HEK293 (cell line): ENCODE measurements at regions not wholly inside any gene's neighbourhood (a gene's known extent, or its start where the extent isn't known, plus 50 kb on each side); places are given as distances from the start of the nearest gene placed in this dataset.

ENCODE experiments used
- CTCF ChIA-PET: fragments of 350-600 bp; formaldehyde crosslinking; extraction: SDS; loops from one replicate; lab custom pipeline; 2021; ENCODE audit warnings: antibody characterized with exemption; lab: Yijun Ruan, JAX
- POLR2A ChIA-PET: fragments of 300-600 bp; formaldehyde crosslinking; extraction: SDS; loops from one replicate; lab custom pipeline; 2020; ENCODE audit warnings: antibody characterized with exemption, inconsistent platforms; lab: Yijun Ruan, JAX
- H3K27ac ChIP-seq: fragments of 200-500 bp; sonication (Bioruptor generic); 2 replicates; pipeline ENCODE4 v1.5.1; 2014; ENCODE audit warnings: low read depth, low read length, control low read depth, inconsistent platforms; ENCODE audit errors: extremely low read depth
- H3K36me3 ChIP-seq, 2 experiments: fragments of 200-500 bp in 1 of 2; sonication (Bioruptor generic) in 1 of 2; 1 replicate in 1 of 2; 2 replicates in 1 of 2; pipeline ENCODE4 v1.5.1; 2014 to 2017; ENCODE audit warnings: inconsistent platforms in 2 of 2, low read length in 2 of 2; ENCODE audit not compliant: control insufficient read depth in 2 of 2, insufficient read depth in 1 of 2
- H3K4me1 ChIP-seq: fragments of 200-500 bp; sonication (Bioruptor generic); 2 replicates; pipeline ENCODE4 v1.5.1; 2014; ENCODE audit warnings: mild to moderate bottlenecking, low read length, inconsistent platforms; ENCODE audit not compliant: control insufficient read depth, insufficient read depth
- H3K4me3 ChIP-seq: 2 replicates; pipeline ENCODE4 v1.5.1; 2011; ENCODE audit warnings: low read depth, mild to moderate bottlenecking, control low read depth, low read length, moderate library complexity
- H3K9me3 ChIP-seq: fragments of 200-500 bp; sonication (Bioruptor generic); 2 replicates; pipeline ENCODE4 v1.5.1; 2014; ENCODE audit warnings: low read depth, low read length, inconsistent platforms; ENCODE audit not compliant: control insufficient read depth, insufficient read depth
- EGR2 ChIP-seq: fragments of 450-650 bp; formaldehyde crosslinking; IDR thresholded peaks from 2 replicates; pipeline ENCODE4 v1.5.1; 2016; ENCODE audit warnings: low read depth, missing biosample characterization, missing genetic modification characterization
- GFI1B ChIP-seq: fragments of 450-650 bp; formaldehyde crosslinking; IDR thresholded peaks from 2 replicates; pipeline ENCODE4 v1.5.1; 2016; ENCODE audit warnings: missing biosample characterization, missing genetic modification characterization
- HOXC10 ChIP-seq: sonication (generic); formaldehyde crosslinking; IDR thresholded peaks from 2 replicates; pipeline ENCODE4 v1.8.1; 2023; ENCODE audit warnings: mild to moderate bottlenecking, missing genetic modification reagents
- INSM2 ChIP-seq: fragments of 450-650 bp; formaldehyde crosslinking; IDR thresholded peaks from 2 replicates; pipeline ENCODE4 v1.5.1; 2016; ENCODE audit warnings: missing biosample characterization, missing genetic modification characterization
- KLF17 ChIP-seq: fragments of 450-650 bp; formaldehyde crosslinking; IDR thresholded peaks from 2 replicates; pipeline ENCODE4 v1.5.1; 2016; ENCODE audit warnings: missing biosample characterization, missing genetic modification characterization
- MYNN ChIP-seq: fragments of 450-650 bp; formaldehyde crosslinking; IDR thresholded peaks from 2 replicates; pipeline ENCODE4 v1.5.1; 2016; ENCODE audit warnings: missing biosample characterization, missing genetic modification characterization, borderline replicate concordance
- PRDM1 ChIP-seq: fragments of 450-650 bp; formaldehyde crosslinking; IDR thresholded peaks from 2 replicates; pipeline ENCODE4; 2016; ENCODE audit warnings: missing biosample characterization, missing genetic modification characterization
- RBAK ChIP-seq: fragments of 450-650 bp; formaldehyde crosslinking; IDR thresholded peaks from 2 replicates; pipeline ENCODE4 v1.5.1; 2016; ENCODE audit warnings: missing biosample characterization, missing genetic modification characterization
- ZNF121 ChIP-seq: fragments of 450-650 bp; formaldehyde crosslinking; IDR thresholded peaks from 2 replicates; pipeline ENCODE4 v1.5.1; 2016; ENCODE audit warnings: missing biosample characterization, missing genetic modification characterization
- ZNF292 ChIP-seq: fragments of 450-650 bp; formaldehyde crosslinking; IDR thresholded peaks from 2 replicates; pipeline ENCODE4 v1.5.1; 2016; ENCODE audit warnings: low read depth, missing biosample characterization, missing genetic modification characterization, borderline replicate concordance
- ZNF394 ChIP-seq: fragments of 450-650 bp; formaldehyde crosslinking; IDR thresholded peaks from 2 replicates; pipeline ENCODE4 v1.5.1; 2016; ENCODE audit warnings: missing biosample characterization, missing genetic modification characterization, mild to moderate bottlenecking, moderate library complexity, borderline replicate concordance
- ZNF548 ChIP-seq: fragments of 450-650 bp; formaldehyde crosslinking; IDR thresholded peaks from 2 replicates; pipeline ENCODE4 v1.5.1; 2016; ENCODE audit warnings: missing biosample characterization, missing genetic modification characterization
- ZNF645 ChIP-seq: fragments of 450-650 bp; formaldehyde crosslinking; IDR thresholded peaks from 2 replicates; pipeline ENCODE4; 2016; ENCODE audit warnings: missing biosample characterization, missing genetic modification characterization
- ZNF670 ChIP-seq: fragments of 450-650 bp; formaldehyde crosslinking; IDR thresholded peaks from 2 replicates; pipeline ENCODE4 v1.5.1; 2016; ENCODE audit warnings: missing biosample characterization, missing genetic modification characterization, low read depth
- ZSCAN16 ChIP-seq: fragments of 450-650 bp; formaldehyde crosslinking; IDR thresholded peaks from 2 replicates; pipeline ENCODE4 v1.5.1; 2016; ENCODE audit warnings: missing biosample characterization, missing genetic modification characterization
- TF ChIP-seq, protein P1 (sequence below): fragments of 450-650 bp; formaldehyde crosslinking; IDR thresholded peaks from 2 replicates; pipeline ENCODE4 v1.5.1; 2017; ENCODE audit warnings: missing biosample characterization, missing genetic modification characterization
- TF ChIP-seq, protein P2 (sequence below): fragments of 450-650 bp; formaldehyde crosslinking; IDR thresholded peaks from 2 replicates; pipeline ENCODE4 v1.5.1; 2016; ENCODE audit warnings: missing biosample characterization, missing genetic modification characterization
- TF ChIP-seq, protein P3 (sequence below): fragments of 450-650 bp; formaldehyde crosslinking; IDR thresholded peaks from 2 replicates; pipeline ENCODE4 v1.5.1; 2016; ENCODE audit warnings: missing biosample characterization, missing genetic modification characterization

DNA sequence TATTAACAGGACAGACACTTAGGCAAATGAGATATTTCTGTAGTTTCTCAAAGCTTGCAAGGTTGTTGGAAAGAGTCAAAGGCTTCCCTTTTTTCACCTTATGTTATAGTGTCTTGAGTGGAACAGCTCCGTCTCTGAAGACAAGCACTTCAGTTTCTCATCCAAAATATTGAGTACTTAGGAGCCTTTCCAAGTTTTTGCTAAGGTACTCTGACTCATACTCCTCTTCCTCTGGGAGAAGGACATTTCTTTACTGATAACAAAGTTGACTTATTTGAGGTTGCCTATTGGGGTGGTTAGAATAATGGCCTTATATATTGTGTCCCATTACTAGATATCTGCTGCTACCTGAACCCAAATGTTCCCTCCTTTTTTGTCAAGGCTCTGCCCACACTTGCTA is 869.6 kb downstream of the MAT2B start:
- ChIA-PET CTCF (no interaction called here), POLR2A (no interaction called here)
- Histone ChIP-seq H3K4me1 (no peaks in the 10 kb centered on the region), H3K36me3 (no peaks in the 10 kb centered on the region), H3K27ac (no peak overlapping the region), H3K4me3 (no peak overlapping the region)
- TF ChIP-seq HOXC10 (CRISPR knock-in tag) = no peak
- no peak for TF ChIP-seq RBAK (tag by site-specific recombination)
- no peak for TF ChIP-seq ZNF645 (tag by site-specific recombination)
- no peak for TF ChIP-seq MYNN (tag by site-specific recombination)
- no peak for TF ChIP-seq INSM2
- no peak for TF ChIP-seq PRDM1 (tag by site-specific recombination)
- TF ChIP-seq, all 188 proteins: peak for 0
- no peaks in the 10 kb centered on the region for H3K9me3 ChIP-seq

- Histone ChIP-seq H3K36me3 (no peaks in the 10 kb centered on the region), H3K4me3 (no peak overlapping the region), H3K27ac (no peak overlapping the region), H3K9me3 (no peaks in the 10 kb centered on the region), H3K4me1 (no peaks in the 10 kb centered on the region)
- ChIA-PET POLR2A (no interaction called here), CTCF (no interaction called here)
- TF ChIP-seq EGR2 (tag by site-specific recombination) (no peak), ZNF394 (tag by site-specific recombination) (no peak), GFI1B (no peak), ZNF670 (tag by site-specific recombination) (no peak), KLF17 (tag by site-specific recombination) (no peak)
These were observed 871.4 kb downstream of the MAT2B start for GRCh38 chr5:164376843-164377242.

- TF ChIP-seq ZNF121 (tag by site-specific recombination) = no peak
- no peak for TF ChIP-seq ZSCAN16
- TF ChIP-seq, protein P1, sequence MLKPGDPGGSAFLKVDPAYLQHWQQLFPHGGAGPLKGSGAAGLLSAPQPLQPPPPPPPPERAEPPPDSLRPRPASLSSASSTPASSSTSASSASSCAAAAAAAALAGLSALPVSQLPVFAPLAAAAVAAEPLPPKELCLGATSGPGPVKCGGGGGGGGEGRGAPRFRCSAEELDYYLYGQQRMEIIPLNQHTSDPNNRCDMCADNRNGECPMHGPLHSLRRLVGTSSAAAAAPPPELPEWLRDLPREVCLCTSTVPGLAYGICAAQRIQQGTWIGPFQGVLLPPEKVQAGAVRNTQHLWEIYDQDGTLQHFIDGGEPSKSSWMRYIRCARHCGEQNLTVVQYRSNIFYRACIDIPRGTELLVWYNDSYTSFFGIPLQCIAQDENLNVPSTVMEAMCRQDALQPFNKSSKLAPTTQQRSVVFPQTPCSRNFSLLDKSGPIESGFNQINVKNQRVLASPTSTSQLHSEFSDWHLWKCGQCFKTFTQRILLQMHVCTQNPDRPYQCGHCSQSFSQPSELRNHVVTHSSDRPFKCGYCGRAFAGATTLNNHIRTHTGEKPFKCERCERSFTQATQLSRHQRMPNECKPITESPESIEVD (tag by site-specific recombination) = no peak
- TF ChIP-seq, protein P2, sequence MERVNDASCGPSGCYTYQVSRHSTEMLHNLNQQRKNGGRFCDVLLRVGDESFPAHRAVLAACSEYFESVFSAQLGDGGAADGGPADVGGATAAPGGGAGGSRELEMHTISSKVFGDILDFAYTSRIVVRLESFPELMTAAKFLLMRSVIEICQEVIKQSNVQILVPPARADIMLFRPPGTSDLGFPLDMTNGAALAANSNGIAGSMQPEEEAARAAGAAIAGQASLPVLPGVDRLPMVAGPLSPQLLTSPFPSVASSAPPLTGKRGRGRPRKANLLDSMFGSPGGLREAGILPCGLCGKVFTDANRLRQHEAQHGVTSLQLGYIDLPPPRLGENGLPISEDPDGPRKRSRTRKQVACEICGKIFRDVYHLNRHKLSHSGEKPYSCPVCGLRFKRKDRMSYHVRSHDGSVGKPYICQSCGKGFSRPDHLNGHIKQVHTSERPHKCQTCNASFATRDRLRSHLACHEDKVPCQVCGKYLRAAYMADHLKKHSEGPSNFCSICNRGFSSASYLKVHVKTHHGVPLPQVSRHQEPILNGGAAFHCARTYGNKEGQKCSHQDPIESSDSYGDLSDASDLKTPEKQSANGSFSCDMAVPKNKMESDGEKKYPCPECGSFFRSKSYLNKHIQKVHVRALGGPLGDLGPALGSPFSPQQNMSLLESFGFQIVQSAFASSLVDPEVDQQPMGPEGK (tag by site-specific recombination) = no peak
- TF ChIP-seq ZNF548 (tag by site-specific recombination) = no peak
- TF ChIP-seq ZNF292 (tag by site-specific recombination) = no peak
- TF ChIP-seq, protein P3, sequence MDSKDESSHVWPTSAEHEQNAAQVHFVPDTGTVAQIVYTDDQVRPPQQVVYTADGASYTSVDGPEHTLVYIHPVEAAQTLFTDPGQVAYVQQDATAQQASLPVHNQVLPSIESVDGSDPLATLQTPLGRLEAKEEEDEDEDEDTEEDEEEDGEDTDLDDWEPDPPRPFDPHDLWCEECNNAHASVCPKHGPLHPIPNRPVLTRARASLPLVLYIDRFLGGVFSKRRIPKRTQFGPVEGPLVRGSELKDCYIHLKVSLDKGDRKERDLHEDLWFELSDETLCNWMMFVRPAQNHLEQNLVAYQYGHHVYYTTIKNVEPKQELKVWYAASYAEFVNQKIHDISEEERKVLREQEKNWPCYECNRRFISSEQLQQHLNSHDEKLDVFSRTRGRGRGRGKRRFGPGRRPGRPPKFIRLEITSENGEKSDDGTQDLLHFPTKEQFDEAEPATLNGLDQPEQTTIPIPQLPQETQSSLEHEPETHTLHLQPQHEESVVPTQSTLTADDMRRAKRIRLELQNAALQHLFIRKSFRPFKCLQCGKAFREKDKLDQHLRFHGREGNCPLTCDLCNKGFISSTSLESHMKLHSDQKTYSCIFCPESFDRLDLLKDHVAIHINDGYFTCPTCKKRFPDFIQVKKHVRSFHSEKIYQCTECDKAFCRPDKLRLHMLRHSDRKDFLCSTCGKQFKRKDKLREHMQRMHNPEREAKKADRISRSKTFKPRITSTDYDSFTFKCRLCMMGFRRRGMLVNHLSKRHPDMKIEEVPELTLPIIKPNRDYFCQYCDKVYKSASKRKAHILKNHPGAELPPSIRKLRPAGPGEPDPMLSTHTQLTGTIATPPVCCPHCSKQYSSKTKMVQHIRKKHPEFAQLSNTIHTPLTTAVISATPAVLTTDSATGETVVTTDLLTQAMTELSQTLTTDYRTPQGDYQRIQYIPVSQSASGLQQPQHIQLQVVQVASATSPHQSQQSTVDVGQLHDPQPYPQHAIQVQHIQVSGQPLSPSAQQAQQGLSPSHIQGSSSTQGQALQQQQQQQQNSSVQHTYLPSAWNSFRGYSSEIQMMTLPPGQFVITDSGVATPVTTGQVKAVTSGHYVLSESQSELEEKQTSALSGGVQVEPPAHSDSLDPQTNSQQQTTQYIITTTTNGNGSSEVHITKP (tag by site-specific recombination) = no peak
- CTCF ChIA-PET = no interaction called here
- Histone ChIP-seq H3K4me1 (no peaks in the 10 kb centered on the region), H3K27ac (no peak overlapping the region), H3K36me3 (no peaks in the 10 kb centered on the region), H3K9me3 (no peaks in the 10 kb centered on the region), H3K4me3 (no peak overlapping the region)
- POLR2A ChIA-PET = no interaction called here
These were observed 872.3 kb downstream of the MAT2B start for GRCh38 chr5:164377746-164378145.
